Transverse colon (tissue), 3 donors: ENCODE measurements at regions not wholly inside any gene's neighbourhood (a gene's known extent, or its start where the extent isn't known, plus 50 kb on each side); places are given as distances from the start of the nearest gene placed in this dataset.

Source experiments
- POLR2A ChIP-seq: fragments of 450-650 bp; IDR thresholded peaks from one replicate; pipeline ENCODE4 v1.6.1; 2016; ENCODE audit warnings: antibody characterized with exemption, mild to moderate bottlenecking, moderate library complexity
- TF ChIP-seq, protein P1 (sequence below), 5 experiments: fragments of 200-600 bp in 3 of 5; fragments of 450-650 bp in 2 of 5; sonication (generic) in 3 of 5; IDR thresholded peaks; 1 replicate in 2 of 5; 2 replicates in 3 of 5; pipeline ENCODE4 v1.5.1; 2016 to 2017; ENCODE audit warnings: antibody characterized with exemption in 5 of 5, inconsistent platforms in 3 of 5, mild to moderate bottlenecking in 2 of 5, moderate library complexity in 1 of 5

DNA sequence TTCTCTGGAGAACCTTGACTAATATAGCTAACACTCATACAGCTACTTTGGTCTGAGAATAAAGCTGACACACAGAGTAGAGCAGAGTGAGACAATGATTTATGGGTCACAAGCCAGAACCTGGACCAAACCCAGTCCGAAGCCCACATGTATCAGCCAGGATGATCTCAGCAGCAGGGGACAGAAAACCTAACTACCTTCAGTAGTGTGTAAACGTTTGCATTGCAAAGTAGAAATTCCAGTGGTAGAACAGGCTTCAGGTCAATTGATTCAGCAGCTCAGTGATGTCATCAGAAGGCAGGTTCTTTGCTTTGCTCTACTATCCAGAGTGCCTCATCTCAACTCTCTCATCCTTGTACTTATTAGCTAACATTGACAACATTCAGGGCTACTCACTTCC lies 62.5 kb upstream of the PALS2 start:
- TF ChIP-seq, protein P1, sequence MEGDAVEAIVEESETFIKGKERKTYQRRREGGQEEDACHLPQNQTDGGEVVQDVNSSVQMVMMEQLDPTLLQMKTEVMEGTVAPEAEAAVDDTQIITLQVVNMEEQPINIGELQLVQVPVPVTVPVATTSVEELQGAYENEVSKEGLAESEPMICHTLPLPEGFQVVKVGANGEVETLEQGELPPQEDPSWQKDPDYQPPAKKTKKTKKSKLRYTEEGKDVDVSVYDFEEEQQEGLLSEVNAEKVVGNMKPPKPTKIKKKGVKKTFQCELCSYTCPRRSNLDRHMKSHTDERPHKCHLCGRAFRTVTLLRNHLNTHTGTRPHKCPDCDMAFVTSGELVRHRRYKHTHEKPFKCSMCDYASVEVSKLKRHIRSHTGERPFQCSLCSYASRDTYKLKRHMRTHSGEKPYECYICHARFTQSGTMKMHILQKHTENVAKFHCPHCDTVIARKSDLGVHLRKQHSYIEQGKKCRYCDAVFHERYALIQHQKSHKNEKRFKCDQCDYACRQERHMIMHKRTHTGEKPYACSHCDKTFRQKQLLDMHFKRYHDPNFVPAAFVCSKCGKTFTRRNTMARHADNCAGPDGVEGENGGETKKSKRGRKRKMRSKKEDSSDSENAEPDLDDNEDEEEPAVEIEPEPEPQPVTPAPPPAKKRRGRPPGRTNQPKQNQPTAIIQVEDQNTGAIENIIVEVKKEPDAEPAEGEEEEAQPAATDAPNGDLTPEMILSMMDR (IDR thresholded peaks at IDR 0.05), result no peak
- no peak for TF ChIP-seq POLR2A
